ENCODE measurements at regions not wholly inside any gene's neighbourhood (a gene's known extent, or its start where the extent isn't known, plus 50 kb on each side); places are given as distances from the start of the nearest gene placed in this dataset.

DNA sequence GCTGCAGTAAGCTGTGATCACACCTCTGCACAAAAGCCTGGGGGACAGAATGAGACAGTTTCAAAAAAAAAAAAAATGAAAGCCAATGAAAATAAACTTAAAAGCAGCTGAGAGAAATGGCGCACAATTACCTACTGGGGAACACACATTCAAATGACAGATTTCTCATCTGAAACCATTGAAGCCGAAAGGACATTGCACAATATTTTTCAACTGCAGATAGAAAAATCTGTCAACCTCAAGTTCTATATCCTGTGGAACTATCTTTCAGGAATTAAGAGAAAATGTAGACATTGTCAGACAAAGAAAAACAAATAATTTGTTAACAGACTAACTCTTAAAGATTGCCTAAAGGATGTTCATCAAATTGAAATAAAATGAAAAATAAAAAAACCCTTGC, 442.8 kb downstream of the MATN1 start:
- no peaks in the 10 kb centered on the region for H3K36me3 ChIP-seq (ENCODE audit: control insufficient read depth in 1 of 2, insufficient read depth in 2 of 2, low read length in 2 of 2)
- no peak overlapping the region for H3K27ac ChIP-seq (ENCODE audit: low read length)
- H3K4me3 ChIP-seq (ENCODE audit: low read depth in 1 of 2, low read length in 2 of 2), result no peak overlapping the region
- no peaks in the 10 kb centered on the region for H3K9me3 ChIP-seq (ENCODE audit: control insufficient read depth in 1 of 2, low read length in 2 of 2)
- H3K4me1 ChIP-seq (ENCODE audit: control insufficient read depth in 1 of 2, insufficient read depth in 2 of 2, low read length in 2 of 2), result no peaks in the 10 kb centered on the region
- peaks cover 6% of the 10 kb centered on the region for H3K27me3 ChIP-seq (ENCODE audit: low read depth, low read length)

- H3K4me1 ChIP-seq (ENCODE audit: control insufficient read depth in 1 of 2, insufficient read depth in 2 of 2, low read length in 2 of 2), result no peaks in the 10 kb centered on the region
- no peaks in the 10 kb centered on the region for H3K36me3 ChIP-seq (ENCODE audit: control insufficient read depth in 1 of 2, insufficient read depth in 2 of 2, low read length in 2 of 2)
- no peaks in the 10 kb centered on the region for H3K9me3 ChIP-seq (ENCODE audit: control insufficient read depth in 1 of 2, low read length in 2 of 2)
- no peak overlapping the region for H3K27ac ChIP-seq (ENCODE audit: low read length)
- H3K27me3 ChIP-seq (ENCODE audit: low read depth, low read length), result peaks cover 7% of the 10 kb centered on the region
- H3K4me3 ChIP-seq (ENCODE audit: low read depth in 1 of 2, low read length in 2 of 2), result no peak overlapping the region
Observed at GRCh38 chr1:30277911-30278310, 445.5 kb downstream of the MATN1 start.

GRCh38 chr1:30277415-30277814, 446.0 kb downstream of the MATN1 start:
- Histone ChIP-seq H3K27me3 (ENCODE audit: low read depth, low read length) (peaks cover 7% of the 10 kb centered on the region), H3K9me3 (ENCODE audit: control insufficient read depth in 1 of 2, low read length in 2 of 2) (no peaks in the 10 kb centered on the region), H3K4me3 (ENCODE audit: low read depth in 1 of 2, low read length in 2 of 2) (no peak overlapping the region), H3K4me1 (ENCODE audit: control insufficient read depth in 1 of 2, insufficient read depth in 2 of 2, low read length in 2 of 2) (no peaks in the 10 kb centered on the region), H3K36me3 (ENCODE audit: control insufficient read depth in 1 of 2, insufficient read depth in 2 of 2, low read length in 2 of 2) (no peaks in the 10 kb centered on the region), H3K27ac (ENCODE audit: low read length) (no peak overlapping the region)

DNA sequence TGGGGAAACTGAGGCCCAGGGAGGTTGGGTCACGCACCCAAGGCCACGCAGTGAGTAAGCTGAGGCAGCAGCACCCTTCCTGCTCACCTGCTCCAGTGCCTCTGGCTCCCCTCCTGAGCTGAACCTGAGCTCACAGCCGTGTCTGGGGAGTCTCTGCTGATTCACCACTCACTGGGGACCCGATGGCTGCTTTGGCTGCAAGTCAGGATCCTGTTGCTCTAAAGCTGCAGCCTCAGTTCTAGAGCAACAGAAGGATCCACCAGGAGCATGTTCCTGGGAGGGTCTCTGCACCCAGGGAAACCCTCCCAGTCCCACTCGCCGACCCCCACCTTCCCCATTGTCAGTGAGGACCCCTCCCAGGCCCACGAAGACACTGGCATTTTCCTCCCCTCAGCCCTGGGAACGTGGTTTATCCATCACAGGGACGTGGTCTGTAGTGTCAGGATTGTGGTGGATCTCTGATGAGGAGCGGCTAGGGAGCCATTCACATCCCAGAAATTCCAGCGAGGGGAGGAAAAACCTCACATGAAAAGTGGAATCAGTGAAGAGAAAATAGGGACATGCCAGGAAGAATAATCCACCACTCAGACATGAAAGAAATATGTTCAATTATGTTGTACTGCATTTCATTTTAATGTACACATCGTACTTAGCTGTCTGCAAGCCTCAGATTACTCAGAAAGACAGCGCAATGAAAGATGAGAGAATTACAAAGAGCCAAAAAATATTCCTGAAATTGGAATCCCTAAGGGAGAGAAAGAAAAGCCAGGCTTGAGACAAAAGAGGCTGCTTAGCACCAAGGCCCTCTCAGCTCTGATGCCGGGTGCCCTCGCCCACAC, 447.2 kb downstream of the MATN1 start:
- H3K27me3 ChIP-seq (ENCODE audit: low read depth, low read length), result peaks cover 7% of the 10 kb centered on the region
- H3K36me3 ChIP-seq (ENCODE audit: control insufficient read depth in 1 of 2, insufficient read depth in 2 of 2, low read length in 2 of 2), result no peaks in the 10 kb centered on the region
- H3K4me1 ChIP-seq (ENCODE audit: control insufficient read depth in 1 of 2, insufficient read depth in 2 of 2, low read length in 2 of 2), result no peaks in the 10 kb centered on the region
- no peaks in the 10 kb centered on the region for H3K9me3 ChIP-seq (ENCODE audit: control insufficient read depth in 1 of 2, low read length in 2 of 2)
- no peak overlapping the region for H3K27ac ChIP-seq (ENCODE audit: low read length)
- H3K4me3 ChIP-seq (ENCODE audit: low read depth in 1 of 2, low read length in 2 of 2), result no peak overlapping the region

DNA sequence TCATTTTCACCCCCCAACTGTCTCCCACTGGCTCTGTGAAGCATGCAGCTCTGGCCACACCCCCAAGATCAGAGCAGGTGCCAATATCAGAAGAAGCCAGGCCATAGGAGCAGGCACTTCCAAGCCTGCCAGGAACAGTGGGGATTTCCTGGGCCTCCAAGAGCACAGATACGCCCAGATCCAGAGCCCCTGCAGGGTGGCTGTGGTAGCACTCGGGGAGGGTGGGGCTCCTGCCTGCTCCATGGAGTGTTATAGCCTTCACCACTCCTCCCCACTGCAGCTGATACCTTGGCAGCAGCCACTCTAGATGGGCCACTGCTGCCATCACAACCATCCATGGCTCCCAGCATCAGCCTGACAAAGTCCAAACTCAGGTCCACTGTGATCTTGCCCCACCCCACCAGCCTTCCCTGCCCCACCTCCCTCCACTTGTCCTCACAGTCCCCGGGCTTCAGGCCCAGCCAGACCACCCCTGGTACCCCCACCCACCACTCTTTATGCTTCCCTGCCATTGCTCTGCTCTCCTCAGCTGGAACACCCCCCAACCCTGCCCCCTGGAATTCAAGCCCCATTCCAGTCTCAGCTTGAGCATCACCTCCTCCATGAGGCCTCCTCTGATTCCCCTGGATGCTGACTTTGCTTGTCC, 448.3 kb downstream of the MATN1 start:
- no peak overlapping the region for H3K27ac ChIP-seq (ENCODE audit: low read length)
- no peaks in the 10 kb centered on the region for H3K9me3 ChIP-seq (ENCODE audit: control insufficient read depth in 1 of 2, low read length in 2 of 2)
- no peaks in the 10 kb centered on the region for H3K4me1 ChIP-seq (ENCODE audit: control insufficient read depth in 1 of 2, insufficient read depth in 2 of 2, low read length in 2 of 2)
- no peaks in the 10 kb centered on the region for H3K36me3 ChIP-seq (ENCODE audit: control insufficient read depth in 1 of 2, insufficient read depth in 2 of 2, low read length in 2 of 2)
- H3K4me3 ChIP-seq (ENCODE audit: low read depth in 1 of 2, low read length in 2 of 2), result no peak overlapping the region
- H3K27me3 ChIP-seq (ENCODE audit: low read depth, low read length), result peaks cover 7% of the 10 kb centered on the region

DNA sequence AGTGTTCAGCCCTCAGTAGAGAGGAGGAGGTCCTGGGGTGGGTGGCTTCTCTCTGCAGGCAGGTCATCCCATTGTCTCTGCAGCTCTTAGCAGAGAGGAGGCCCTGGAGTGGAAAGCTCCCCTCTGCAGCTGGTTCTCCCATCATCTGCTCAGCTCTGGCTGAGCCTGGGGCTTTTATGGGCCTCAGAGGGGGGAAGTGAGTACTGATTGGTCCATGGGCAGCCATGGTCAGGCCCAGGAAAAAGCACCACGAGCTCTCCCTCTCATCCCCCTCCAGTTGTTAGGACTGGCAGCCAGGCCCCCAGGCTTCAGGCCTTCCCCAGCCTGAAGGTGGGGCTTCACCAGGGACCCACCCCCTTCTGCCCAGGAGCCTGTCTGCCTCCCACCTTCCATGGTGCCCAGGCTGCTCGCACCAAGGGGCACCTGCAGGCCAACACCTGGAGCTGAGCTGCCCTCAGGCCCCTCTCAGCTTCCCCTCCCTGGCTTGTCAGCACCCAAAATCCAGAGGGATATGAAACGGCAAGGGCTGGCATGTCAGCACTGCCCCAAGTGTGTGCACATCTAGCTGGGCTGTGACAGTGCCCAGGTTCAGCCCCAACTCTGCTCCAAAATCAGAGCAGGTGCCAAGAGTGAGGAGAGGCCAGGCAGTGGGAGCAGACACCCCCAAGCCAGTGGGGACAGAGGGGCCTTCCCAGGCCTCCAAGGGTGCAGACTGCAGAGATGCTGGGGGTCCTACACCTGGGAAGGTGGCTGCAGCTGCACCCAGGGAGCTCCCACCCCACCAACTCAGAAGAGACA, 449.0 kb downstream of the MATN1 start:
- no peaks in the 10 kb centered on the region for H3K36me3 ChIP-seq (ENCODE audit: control insufficient read depth in 1 of 2, insufficient read depth in 2 of 2, low read length in 2 of 2)
- H3K4me3 ChIP-seq (ENCODE audit: low read depth in 1 of 2, low read length in 2 of 2), result no peak overlapping the region
- no peaks in the 10 kb centered on the region for H3K9me3 ChIP-seq (ENCODE audit: control insufficient read depth in 1 of 2, low read length in 2 of 2)
- no peak overlapping the region for H3K27ac ChIP-seq (ENCODE audit: low read length)
- H3K27me3 ChIP-seq (ENCODE audit: low read depth, low read length), result peaks cover 7% of the 10 kb centered on the region
- H3K4me1 ChIP-seq (ENCODE audit: control insufficient read depth in 1 of 2, insufficient read depth in 2 of 2, low read length in 2 of 2), result no peaks in the 10 kb centered on the region

DNA sequence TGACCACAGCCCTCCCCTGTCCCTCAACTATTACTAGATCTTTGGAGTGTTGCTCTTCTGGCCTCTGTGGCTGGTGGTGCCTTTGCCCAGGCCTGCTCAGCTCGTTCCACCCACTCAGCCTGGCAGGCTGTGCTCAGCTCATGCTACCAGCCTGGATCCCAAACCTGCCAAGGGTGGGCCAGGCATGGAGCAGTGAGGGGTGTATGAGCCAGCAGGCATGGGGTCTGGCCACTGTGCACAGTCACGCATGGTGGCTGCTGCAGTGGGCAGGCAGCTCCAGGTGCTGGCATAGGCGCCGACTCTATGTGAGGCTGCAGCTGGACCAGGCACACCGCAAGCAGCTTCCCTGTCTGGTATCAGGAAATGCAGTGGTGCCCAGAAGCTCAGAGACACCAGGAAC, 449.9 kb downstream of the MATN1 start:
- H3K36me3 ChIP-seq (ENCODE audit: control insufficient read depth in 1 of 2, insufficient read depth in 2 of 2, low read length in 2 of 2), result no peaks in the 10 kb centered on the region
- H3K4me1 ChIP-seq (ENCODE audit: control insufficient read depth in 1 of 2, insufficient read depth in 2 of 2, low read length in 2 of 2), result no peaks in the 10 kb centered on the region
- H3K27ac ChIP-seq (ENCODE audit: low read length), result no peak overlapping the region
- H3K9me3 ChIP-seq (ENCODE audit: control insufficient read depth in 1 of 2, low read length in 2 of 2), result peaks cover 0 to 2% of the 10 kb centered on the region in 2 donors
- H3K27me3 ChIP-seq (ENCODE audit: low read depth, low read length), result peaks cover 7% of the 10 kb centered on the region
- no peak overlapping the region for H3K4me3 ChIP-seq (ENCODE audit: low read depth in 1 of 2, low read length in 2 of 2)

- H3K27ac ChIP-seq (ENCODE audit: low read length), result no peak overlapping the region
- no peaks in the 10 kb centered on the region for H3K36me3 ChIP-seq (ENCODE audit: control insufficient read depth in 1 of 2, insufficient read depth in 2 of 2, low read length in 2 of 2)
- no peak overlapping the region for H3K4me3 ChIP-seq (ENCODE audit: low read depth in 1 of 2, low read length in 2 of 2)
- peaks cover 7% of the 10 kb centered on the region for H3K27me3 ChIP-seq (ENCODE audit: low read depth, low read length)
- H3K9me3 ChIP-seq (ENCODE audit: control insufficient read depth in 1 of 2, low read length in 2 of 2), result peaks cover 0 to 4% of the 10 kb centered on the region in 2 donors
- no peaks in the 10 kb centered on the region for H3K4me1 ChIP-seq (ENCODE audit: control insufficient read depth in 1 of 2, insufficient read depth in 2 of 2, low read length in 2 of 2)
Observed at GRCh38 chr1:30273021-30273325, 450.4 kb downstream of the MATN1 start.

DNA sequence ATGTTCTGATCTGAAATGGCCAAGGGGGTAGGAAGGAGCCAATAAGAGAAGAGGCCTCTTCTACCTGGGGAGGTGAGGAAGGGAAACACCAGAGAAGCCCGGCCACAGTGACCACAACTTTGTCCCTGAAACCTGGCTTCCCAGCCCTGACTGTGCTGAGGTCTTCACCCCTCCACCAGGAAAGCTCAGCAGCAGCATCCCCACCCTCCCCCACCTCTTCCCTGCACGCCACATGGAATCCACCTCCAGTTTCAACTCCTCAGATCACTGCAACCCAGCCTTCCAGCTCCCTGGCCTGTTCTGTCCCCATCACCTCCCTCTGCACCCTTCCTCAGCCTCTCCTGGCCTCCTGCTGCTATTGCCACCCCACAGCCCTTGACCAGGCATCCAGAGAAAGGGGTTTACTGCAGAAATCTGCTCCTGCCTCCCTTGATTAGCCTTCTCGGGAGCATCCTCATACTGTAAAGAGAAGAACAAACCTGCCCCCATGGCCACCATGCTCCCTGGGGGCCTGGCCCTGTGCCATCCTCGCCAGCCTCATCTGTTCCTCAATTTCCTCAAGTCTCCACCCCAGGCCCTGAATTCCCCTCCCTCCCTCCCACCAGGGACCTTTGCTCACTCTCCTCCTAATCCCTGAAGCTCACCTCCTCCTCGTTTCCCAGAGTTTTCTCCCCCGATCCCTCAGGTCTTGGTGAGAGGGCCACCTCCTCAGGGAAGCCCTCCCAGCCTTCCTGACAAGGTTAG, 450.9 kb downstream of the MATN1 start:
- H3K4me1 ChIP-seq (ENCODE audit: control insufficient read depth in 1 of 2, insufficient read depth in 2 of 2, low read length in 2 of 2), result no peaks in the 10 kb centered on the region
- no peak overlapping the region for H3K4me3 ChIP-seq (ENCODE audit: low read depth in 1 of 2, low read length in 2 of 2)
- no peak overlapping the region for H3K27ac ChIP-seq (ENCODE audit: low read length)
- no peaks in the 10 kb centered on the region for H3K36me3 ChIP-seq (ENCODE audit: control insufficient read depth in 1 of 2, insufficient read depth in 2 of 2, low read length in 2 of 2)
- H3K9me3 ChIP-seq (ENCODE audit: control insufficient read depth in 1 of 2, low read length in 2 of 2), result peaks cover 0 to 4% of the 10 kb centered on the region in 2 donors
- peaks cover 7% of the 10 kb centered on the region for H3K27me3 ChIP-seq (ENCODE audit: low read depth, low read length)

DNA sequence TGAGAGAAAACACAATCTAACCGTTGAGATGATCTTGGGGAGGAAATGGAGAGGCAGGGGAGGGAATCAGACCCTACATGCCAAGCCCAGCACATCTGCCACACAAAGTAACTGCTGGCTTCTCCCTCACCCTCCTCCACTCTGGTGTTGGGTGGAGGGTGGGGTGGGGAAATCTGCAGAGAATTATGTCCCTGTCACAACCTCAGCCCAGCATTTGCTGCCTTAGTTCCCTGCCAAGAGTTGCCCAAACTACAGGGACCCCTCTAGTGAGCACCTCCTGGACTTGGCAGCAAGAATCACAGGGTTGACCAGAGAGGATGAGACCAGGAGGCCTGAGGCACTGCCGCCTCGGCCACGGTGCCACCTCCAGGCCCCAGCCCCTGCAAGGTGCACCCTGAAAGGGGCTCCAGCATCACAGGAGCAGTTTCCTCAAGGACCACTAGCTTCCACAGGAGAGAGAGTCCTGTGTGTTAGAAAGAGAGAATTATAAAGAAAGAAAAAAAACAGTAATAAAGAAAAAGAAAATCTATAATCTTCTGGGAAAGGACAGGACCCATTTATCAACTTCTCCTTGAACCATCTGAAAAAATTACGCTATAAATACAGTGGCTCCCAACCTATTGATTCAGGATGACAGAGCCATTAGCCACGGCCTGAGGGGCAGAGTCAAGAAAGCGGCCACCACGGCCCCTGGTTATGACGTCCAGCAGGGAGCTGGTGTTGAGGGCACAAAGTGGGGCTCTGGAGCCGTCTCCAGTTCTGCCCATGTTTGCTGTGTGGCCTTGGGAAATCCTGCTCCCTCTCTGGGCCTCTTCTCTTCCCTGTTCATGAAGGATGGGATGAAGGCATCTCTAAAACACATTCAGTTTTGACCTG, 451.7 kb downstream of the MATN1 start:
- Histone ChIP-seq H3K9me3 (ENCODE audit: control insufficient read depth in 1 of 2, low read length in 2 of 2) (peaks cover 0 to 4% of the 10 kb centered on the region in 2 donors), H3K4me1 (ENCODE audit: control insufficient read depth in 1 of 2, insufficient read depth in 2 of 2, low read length in 2 of 2) (no peaks in the 10 kb centered on the region), H3K4me3 (ENCODE audit: low read depth in 1 of 2, low read length in 2 of 2) (no peak overlapping the region), H3K27me3 (ENCODE audit: low read depth, low read length) (peaks cover 7% of the 10 kb centered on the region), H3K27ac (ENCODE audit: low read length) (no peak overlapping the region), H3K36me3 (ENCODE audit: control insufficient read depth in 1 of 2, insufficient read depth in 2 of 2, low read length in 2 of 2) (no peaks in the 10 kb centered on the region)
